Left forelimb (tissue), 1 donor: ENCODE measurements at regions not wholly inside any gene's neighbourhood (a gene's known extent, or its start where the extent isn't known, plus 50 kb on each side); places are given as distances from the start of the nearest gene placed in this dataset.

Experiments
- DNase-seq: peaks from one replicate; pipeline ENCODE4 v3.0.0-alpha.2; 2018; ENCODE audit warnings: low spot score

DNA sequence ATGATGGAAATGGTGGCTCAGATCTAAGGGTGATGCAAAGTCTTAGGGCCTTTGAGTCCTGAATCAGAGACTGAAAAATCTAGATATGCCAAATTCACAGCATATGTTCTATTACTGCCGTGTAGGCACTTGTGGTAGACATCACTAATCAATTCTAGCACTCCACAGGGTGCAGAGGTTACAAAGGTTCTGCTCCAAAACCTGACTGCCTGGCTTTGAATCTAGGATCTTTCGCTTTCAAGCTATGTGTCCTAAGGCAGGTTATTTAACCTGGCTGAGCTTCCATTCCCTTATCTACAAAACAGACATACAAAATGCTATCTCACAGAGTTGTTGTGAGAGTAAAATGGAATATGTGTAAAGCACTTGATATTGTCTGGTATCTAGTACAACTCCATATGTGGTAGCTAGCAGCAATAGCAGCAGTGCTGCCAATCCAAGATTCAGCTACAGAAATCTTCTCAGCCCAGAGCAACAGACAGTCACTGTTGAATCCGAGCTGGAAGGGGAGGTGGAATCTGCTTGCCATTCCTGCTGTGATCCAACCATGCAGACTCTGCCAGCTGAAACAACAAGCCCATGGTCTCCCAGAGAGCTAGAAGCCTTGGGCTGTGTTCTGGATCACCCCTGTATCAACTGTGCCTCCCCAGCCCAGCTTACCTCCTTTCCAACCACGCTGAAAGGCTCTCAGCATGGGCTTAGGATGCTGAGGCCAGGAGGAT, 206.9 kb downstream of the TFAP2C start:
- DNase-seq: no peak

DNA sequence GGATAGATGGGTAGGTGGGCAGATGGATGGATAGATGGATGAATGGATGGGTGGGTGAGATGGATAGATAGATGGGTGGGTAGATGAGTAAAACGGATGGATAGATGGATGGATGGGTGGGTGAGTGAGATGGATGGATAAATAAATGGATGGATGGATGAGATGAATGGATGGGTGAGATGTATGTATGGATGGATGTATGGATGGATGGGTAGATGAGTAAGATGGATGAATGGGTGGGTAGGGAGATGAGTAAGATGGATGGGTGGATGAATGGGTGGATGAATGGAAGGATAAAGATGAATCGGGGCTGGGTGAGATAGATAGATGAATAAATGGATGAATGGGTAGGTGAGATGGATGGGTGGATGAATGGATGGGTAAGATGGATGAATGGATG, 210.1 kb downstream of the TFAP2C start:
- no peak for DNase-seq

GRCh38 chr20:56839786-56840185, 210.7 kb downstream of the TFAP2C start:
- no peak for DNase-seq

DNA sequence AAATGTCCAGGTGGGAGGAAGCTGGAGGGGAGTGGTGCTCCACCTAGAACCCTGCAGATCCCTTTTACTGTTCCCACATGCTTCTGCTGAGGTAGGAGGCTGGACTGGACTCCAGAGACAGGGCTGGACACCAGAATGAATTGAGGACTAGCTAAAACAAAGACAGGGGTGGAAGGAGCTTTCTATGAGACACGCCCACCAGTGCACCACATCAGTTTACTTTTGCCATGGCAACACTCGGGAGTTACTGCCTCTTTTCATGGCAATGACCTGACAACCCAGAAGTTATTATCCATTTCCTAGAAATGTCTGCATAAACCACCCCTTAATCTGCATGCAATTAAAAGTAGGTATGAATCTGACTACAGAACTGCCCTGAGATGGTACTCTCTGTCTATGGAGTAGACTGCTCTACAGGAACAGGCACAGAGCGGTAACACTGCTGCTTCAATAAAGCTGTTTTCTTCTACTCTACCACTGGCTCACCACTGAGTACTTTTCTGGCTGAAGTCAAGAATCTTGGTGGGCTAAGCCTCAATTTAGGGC, 211.7 kb downstream of the TFAP2C start:
- no peak for DNase-seq

- DNase-seq: no peak
Observed at GRCh38 chr20:56841346-56841908, 212.3 kb downstream of the TFAP2C start.

DNA sequence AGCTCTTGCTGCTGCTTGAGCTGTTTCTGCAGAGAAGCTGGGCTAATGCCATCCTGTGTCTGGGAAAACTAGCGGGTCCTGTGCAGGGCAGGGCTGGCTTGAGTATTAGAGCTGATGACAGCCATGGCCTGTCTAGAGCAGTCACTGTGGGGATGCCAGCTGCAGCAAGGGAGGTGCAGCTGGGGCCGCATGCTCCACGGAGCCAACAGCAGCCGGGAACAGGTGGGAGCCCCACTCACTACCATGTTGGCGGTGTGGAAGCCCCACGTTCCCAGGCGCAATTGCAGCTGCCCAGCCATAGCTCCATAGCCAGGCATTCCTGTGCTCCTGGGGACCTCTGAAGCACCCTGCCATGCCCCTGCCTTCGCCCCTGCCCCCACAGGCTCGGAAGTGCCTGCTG, 212.9 kb downstream of the TFAP2C start:
- DNase-seq: no peak

DNA sequence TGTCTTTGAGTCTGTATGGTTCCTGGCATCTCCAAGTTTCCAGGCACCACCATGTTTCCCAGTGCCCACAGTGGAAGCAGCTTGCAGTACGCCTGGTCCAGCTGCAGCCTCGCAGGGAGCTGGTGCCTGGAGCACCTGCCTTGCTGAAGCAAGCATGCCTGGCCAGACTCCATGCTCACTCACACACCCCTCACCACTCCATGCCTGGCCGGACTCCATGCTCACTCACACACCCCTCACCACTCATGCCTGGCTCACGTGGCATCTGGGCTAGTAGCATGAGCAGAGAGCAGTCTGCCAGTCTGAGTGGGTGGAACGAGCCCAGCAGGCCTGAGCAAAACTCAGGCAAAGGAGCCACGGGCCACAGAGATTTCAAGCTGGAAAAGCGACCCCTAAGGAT, 214.3 kb downstream of the TFAP2C start:
- no peak for DNase-seq

DNA sequence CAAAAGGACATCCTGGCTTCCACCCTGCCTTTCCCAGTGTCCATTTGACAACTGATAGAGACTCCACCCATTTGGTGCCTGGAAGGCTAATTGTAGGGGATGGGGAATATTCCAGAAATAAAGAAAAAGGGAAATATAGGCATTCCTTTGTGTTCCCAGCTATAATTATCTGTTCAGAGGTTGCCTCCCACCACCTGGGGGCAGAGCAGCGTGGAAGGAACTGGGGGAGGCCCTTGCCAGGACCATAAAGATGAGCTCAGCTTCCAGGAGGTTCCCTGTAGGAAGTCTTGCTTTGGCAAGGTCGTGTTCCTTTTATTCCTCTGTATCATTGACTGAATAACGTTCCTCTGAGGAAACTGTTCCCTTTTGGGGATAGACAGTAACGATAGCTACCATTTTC, 214.7 kb downstream of the TFAP2C start:
- no peak for DNase-seq

DNA sequence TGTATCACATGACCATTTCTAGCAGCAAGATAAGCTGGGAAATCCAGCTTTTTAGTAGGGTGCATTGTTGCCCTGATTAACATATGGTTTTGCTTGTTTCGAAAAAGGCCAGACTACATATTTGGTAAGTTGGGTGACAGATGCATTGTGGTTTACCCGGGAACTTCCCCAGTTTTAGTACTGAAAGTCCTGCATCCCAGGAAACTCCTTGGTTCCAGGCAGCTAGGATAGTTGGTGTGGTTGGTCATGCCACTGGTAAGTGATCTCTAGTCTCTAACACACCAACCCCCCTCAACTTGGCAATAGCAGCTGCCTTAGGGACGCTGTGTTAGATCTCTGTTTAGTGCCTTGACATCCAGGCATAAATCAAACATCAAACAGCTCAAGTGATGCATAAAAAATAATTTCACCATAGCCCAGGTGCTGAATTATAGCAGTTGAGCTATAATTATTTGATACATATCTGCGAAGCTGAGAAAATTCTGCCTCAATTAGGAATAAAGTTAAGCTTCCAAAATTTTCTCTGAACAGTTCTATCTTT, 216.5 kb downstream of the TFAP2C start:
- no peak for DNase-seq

GRCh38 chr20:56848561-56848960, 219.5 kb downstream of the TFAP2C start:
- DNase-seq: no peak

- DNase-seq: no peak
Observed at GRCh38 chr20:56851552-56851951, 222.4 kb downstream of the TFAP2C start.

DNA sequence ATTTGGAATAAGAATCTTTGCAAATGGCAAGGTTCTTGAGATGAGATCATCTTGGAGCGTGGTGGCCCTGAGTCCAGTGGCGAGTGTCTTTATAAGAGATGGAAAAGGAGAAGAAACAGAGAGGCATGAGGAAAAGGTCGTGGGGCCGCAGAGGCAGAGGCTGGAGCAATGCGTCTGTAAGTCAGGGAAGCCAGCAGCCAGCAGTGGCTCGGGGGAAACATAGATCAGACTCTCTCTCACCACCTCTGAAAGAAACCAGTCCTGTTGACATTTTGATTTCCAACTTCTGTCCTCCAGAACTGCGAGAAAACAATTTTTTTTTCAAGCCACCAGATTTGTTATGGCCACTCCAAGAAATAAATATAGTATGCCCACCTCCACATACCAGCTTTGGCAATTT, 226.6 kb downstream of the TFAP2C start:
- DNase-seq: no peak

DNA sequence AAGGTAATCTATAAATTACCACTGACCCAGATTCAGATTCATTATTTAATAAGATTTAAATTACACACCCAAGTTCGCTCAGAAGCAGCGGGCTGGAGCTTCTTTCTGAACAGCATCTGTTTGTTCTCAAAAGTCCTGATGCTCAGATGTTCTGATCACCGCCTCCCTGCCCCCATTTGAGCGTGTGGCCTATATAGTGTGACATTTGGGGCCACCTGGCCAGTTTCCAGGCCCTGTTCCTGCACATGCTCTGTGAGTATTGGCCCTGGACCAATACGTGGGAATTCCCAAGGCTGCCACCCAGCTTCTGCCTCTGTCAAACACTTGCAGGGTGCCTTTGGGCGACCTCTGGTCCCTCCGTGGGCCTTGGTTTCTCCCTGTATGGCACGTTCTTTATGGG, 228.8 kb downstream of the TFAP2C start:
- no peak for DNase-seq

- DNase-seq: no peak
Observed at GRCh38 chr20:56859039-56859800, 230.1 kb downstream of the TFAP2C start.

- no peak for DNase-seq
Observed at GRCh38 chr20:56859801-56860261, 230.7 kb downstream of the TFAP2C start.

DNA sequence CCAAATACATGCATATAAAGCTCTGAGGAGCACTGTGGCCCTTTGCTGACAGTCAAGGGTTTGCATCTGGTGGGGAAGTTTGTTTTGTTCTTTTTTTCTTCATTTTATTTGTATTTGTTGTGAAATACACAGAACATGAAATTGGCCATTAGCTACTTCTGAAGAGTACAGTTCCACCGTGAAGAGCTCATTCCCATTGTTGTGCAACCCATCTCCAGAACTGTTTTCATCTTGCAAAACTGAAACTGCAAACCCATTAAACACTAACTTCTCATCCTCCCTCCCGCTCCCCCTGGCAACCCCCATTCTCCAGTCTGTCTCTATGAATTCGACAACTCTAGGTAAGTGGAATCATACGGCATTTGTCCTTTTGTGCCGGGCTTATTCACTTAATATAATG, 231.3 kb downstream of the TFAP2C start:
- DNase-seq: no peak

GRCh38 chr20:56861590-56861989, 232.5 kb downstream of the TFAP2C start:
- no peak for DNase-seq

DNA sequence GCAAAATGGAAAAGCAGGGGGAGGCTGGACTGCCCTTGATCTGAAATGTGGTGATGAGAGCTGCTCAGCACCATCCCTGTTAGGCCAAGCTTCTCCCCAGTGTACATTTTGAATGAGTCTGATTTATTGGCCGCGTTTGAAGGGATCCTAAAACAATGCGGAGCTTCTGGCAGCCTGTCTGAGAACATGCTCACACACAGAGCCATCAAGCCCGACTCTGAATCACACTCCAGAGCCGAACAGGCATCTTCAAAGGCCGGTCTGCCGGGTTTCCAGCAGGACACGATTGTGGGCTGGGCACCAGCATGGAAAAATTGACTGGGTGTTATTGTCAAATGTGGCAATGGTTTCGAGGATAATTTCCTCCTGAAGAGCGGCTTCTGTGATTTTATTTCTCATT, 235.9 kb downstream of the TFAP2C start:
- no peak for DNase-seq

GRCh38 chr20:56867128-56867527, 238.0 kb downstream of the TFAP2C start:
- DNase-seq: no peak

GRCh38 chr20:56868746-56869145, 239.6 kb downstream of the TFAP2C start:
- no peak for DNase-seq

DNA sequence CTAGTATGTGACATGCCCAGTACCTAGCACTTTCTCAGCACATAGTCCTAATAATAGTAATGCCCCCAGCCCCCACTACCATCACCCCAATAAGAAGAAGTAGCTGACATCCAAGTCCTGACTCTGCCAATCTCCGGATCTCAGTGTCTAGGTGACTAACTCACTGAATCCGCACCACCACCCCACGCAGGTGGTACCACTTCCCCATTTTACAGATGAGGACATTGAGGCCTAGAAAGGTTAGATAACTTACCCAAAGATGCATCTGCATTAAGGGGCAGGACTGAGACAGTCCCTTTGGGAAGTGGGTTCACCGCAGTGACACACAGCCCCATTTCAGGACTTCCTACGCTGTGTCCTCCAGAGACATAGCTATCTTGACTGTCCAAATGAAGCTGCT, 241.2 kb downstream of the TFAP2C start:
- no peak for DNase-seq

DNA sequence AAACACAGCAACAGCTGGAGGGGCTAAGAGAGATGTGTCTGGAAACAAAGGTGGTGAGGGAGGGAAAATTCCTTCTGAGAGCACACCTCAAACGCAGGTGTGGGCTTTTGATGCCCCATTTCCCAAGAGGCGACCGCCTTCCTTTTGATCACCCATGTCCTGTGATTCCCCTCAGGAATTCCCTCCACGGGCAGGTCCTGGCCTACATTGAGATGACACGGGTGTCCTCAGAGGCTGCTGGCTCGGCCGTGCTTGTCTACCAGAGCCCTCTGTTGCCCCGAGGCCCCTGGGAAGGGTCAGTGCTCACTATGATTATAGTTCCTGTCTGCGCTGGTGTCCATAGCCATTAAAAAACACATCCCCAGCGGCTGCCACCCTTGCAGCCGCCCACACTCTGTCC, 242.6 kb downstream of the TFAP2C start:
- DNase-seq: no peak
